ENCODE measurements at regions not wholly inside any gene's neighbourhood (a gene's known extent, or its start where the extent isn't known, plus 50 kb on each side); places are given as distances from the start of the nearest gene placed in this dataset.

- TF ChIP-seq CTCF (IDR thresholded peaks at IDR 0.05), result no peak
- TF ChIP-seq POLR2AphosphoS5 (IDR thresholded peaks at IDR 0.05), result no peak
- no peak for TF ChIP-seq POLR2A (IDR thresholded peaks at IDR 0.05)
- Histone ChIP-seq H3K27me3 (replicated peaks; ENCODE audit: insufficient read depth) (no peaks in the 10 kb centered on the region), H3K27ac (no peak overlapping the region), H3K36me3 (no peaks in the 10 kb centered on the region), H3K9me3 (no peaks in the 10 kb centered on the region), H3K4me3 (no peak overlapping the region), H3K4me1 (replicated peaks) (no peaks in the 10 kb centered on the region)
- whole genome bisulfite sequencing, result 56% methylated on average over 2 of the region's 2 CpGs
- no peak for DNase-seq (ENCODE audit: low spot score)
- intact Hi-C loops (cut with DNase I), result no loop called here
Observed at GRCh38 chr11:37666960-37667359, 1068.9 kb upstream of the RAG2 start.

- DNase-seq (ENCODE audit: low spot score), result no peak
- TF ChIP-seq POLR2AphosphoS5 (IDR thresholded peaks at IDR 0.05), result no peak
- peak in 1 of 4 experiments; percentile 10 for TF ChIP-seq CTCF (IDR thresholded peaks at IDR 0.05)
- no peak for TF ChIP-seq POLR2A (IDR thresholded peaks at IDR 0.05)
- no peaks in the 10 kb centered on the region for H3K4me1 ChIP-seq (replicated peaks)
- no peak overlapping the region for H3K27ac ChIP-seq
- no peaks in the 10 kb centered on the region for H3K27me3 ChIP-seq (replicated peaks; ENCODE audit: insufficient read depth)
- no peak overlapping the region for H3K4me3 ChIP-seq
- intact Hi-C loops (cut with DNase I), result no loop called here
- H3K36me3 ChIP-seq, result no peaks in the 10 kb centered on the region
- 98% methylated on average over 1 of the region's 1 CpG for WGBS
- H3K9me3 ChIP-seq, result no peaks in the 10 kb centered on the region
Observed at GRCh38 chr11:37657645-37658044, 1059.6 kb upstream of the RAG2 start.

GRCh38 chr11:37647767-37648166 is 1049.7 kb upstream of the RAG2 start:
- no peaks in the 10 kb centered on the region for H3K9me3 ChIP-seq
- H3K4me1 ChIP-seq (replicated peaks), result no peaks in the 10 kb centered on the region
- no peaks in the 10 kb centered on the region for H3K36me3 ChIP-seq
- TF ChIP-seq POLR2A (IDR thresholded peaks at IDR 0.05) (no peak), POLR2AphosphoS5 (IDR thresholded peaks at IDR 0.05) (no peak)
- H3K27me3 ChIP-seq (replicated peaks; ENCODE audit: insufficient read depth), result no peaks in the 10 kb centered on the region
- no peak overlapping the region for H3K4me3 ChIP-seq
- DNase-seq (ENCODE audit: low spot score), result no peak
- H3K27ac ChIP-seq, result no peak overlapping the region
- 54% methylated on average over 1 of the region's 1 CpG for WGBS
- intact Hi-C loops (cut with DNase I), result no loop called here

- no peaks in the 10 kb centered on the region for H3K27me3 ChIP-seq (replicated peaks; ENCODE audit: insufficient read depth)
- no peak overlapping the region for H3K4me3 ChIP-seq
- no peaks in the 10 kb centered on the region for H3K36me3 ChIP-seq
- 87% methylated on average over 2 of the region's 2 CpGs for WGBS
- TF ChIP-seq POLR2AphosphoS5 (IDR thresholded peaks at IDR 0.05), result no peak
- no peak for TF ChIP-seq CTCF (IDR thresholded peaks at IDR 0.05)
- no peak for TF ChIP-seq POLR2A (IDR thresholded peaks at IDR 0.05)
- DNase-seq (ENCODE audit: low spot score), result no peak
- H3K4me1 ChIP-seq (replicated peaks), result no peaks in the 10 kb centered on the region
- H3K9me3 ChIP-seq, result no peaks in the 10 kb centered on the region
- no peak overlapping the region for H3K27ac ChIP-seq
- intact Hi-C loops (cut with DNase I), result no loop called here
Observed at GRCh38 chr11:37643968-37644367, 1045.9 kb upstream of the RAG2 start.

GRCh38 chr11:37642296-37642695 is 1044.3 kb upstream of the RAG2 start:
- Histone ChIP-seq H3K27me3 (replicated peaks; ENCODE audit: insufficient read depth) (no peaks in the 10 kb centered on the region), H3K9me3 (no peaks in the 10 kb centered on the region), H3K4me1 (replicated peaks) (no peaks in the 10 kb centered on the region), H3K36me3 (no peaks in the 10 kb centered on the region), H3K27ac (no peak overlapping the region), H3K4me3 (no peak overlapping the region)
- no peak for DNase-seq (ENCODE audit: low spot score)
- WGBS, result 7% methylated on average over 2 of the region's 2 CpGs
- TF ChIP-seq CTCF (IDR thresholded peaks at IDR 0.05) (no peak), POLR2AphosphoS5 (IDR thresholded peaks at IDR 0.05) (no peak), POLR2A (IDR thresholded peaks at IDR 0.05) (no peak)
- intact Hi-C loops (cut with DNase I), result no loop called here
